GM12865 (cell line): ENCODE measurements at regions not wholly inside any gene's neighbourhood (a gene's known extent, or its start where the extent isn't known, plus 50 kb on each side); places are given as distances from the start of the nearest gene placed in this dataset.

Experiments
- DNase-seq: peaks from one replicate; pipeline ENCODE4 v3.0.0; 2010; ENCODE audit warnings: low read depth
- H3K4me3 ChIP-seq: 2 replicates; pipeline ENCODE4 v1.5.1; 2011; ENCODE audit warnings: mild to moderate bottlenecking, low read depth, low read length, control low read depth
- CTCF ChIP-seq: IDR thresholded peaks from 2 replicates; pipeline ENCODE4 v1.5.1; 2011; ENCODE audit warnings: low read length, control low read depth, low read depth, inconsistent platforms; ENCODE audit not compliant: insufficient read depth; ENCODE audit errors: missing control alignments

- no peak for TF ChIP-seq CTCF
- DNase-seq: no peak
Measured at GRCh38 chrX:81996166-81996565, 794.3 kb downstream of the SH3BGRL start.

DNA sequence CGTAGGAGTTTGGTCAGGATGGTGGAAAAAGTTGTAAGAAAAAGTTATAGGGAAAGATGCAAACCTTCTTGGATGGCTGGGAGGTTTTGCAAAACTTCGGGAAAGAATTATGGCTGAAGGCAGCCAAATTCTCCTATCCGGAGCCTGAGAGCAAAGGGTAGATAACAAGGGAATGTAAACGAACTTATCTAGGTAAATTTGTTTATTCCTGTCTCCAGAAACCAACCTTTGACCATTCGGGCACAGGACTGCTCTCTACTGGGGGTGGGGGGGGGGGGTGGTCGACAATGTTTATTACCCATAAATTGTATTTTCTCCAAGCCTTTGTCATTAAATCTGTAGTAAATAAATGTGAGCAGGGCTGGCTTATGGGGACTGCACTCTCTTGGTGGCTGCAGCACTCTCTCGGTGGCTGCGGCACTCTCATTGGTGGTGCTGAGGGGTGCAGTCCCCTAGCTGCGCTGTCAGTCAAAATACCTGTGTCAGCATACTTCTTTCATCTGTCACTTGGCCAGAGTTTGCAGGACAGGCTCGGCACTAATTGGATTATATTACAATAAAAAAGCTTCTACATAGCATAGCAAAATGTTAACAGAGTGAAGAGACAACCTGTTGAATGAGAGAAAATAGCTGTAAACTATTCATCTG lies 827.8 kb downstream of the SH3BGRL start:
- H3K4me3 ChIP-seq: no peak overlapping the region
- no peak for DNase-seq
- TF ChIP-seq CTCF: no peak

More at GRCh38 chrX:81996166-81996565, 794.3 kb downstream of the SH3BGRL start:
- H3K4me3 ChIP-seq: no peak overlapping the region

GRCh38 chrX:82031250-82031649 lies 829.3 kb downstream of the SH3BGRL start:
- no peak overlapping the region for H3K4me3 ChIP-seq
- TF ChIP-seq CTCF: no peak
- no peak for DNase-seq

GRCh38 chrX:82038793-82039192 lies 836.9 kb downstream of the SH3BGRL start:
- DNase-seq: no peak
- TF ChIP-seq CTCF: no peak
- H3K4me3 ChIP-seq: no peak overlapping the region

GRCh38 chrX:82041034-82041433 lies 839.1 kb downstream of the SH3BGRL start:
- no peak overlapping the region for H3K4me3 ChIP-seq
- DNase-seq: no peak
- TF ChIP-seq CTCF: no peak

GRCh38 chrX:82058728-82059127 lies 856.8 kb downstream of the SH3BGRL start:
- DNase-seq: no peak

More at GRCh38 chrX:82058728-82059127, 856.8 kb downstream of the SH3BGRL start:
- no peak for TF ChIP-seq CTCF
- H3K4me3 ChIP-seq: no peak overlapping the region
